ENCODE measurements at regions not wholly inside any gene's neighbourhood (a gene's known extent, or its start where the extent isn't known, plus 50 kb on each side); places are given as distances from the start of the nearest gene placed in this dataset.

DNA sequence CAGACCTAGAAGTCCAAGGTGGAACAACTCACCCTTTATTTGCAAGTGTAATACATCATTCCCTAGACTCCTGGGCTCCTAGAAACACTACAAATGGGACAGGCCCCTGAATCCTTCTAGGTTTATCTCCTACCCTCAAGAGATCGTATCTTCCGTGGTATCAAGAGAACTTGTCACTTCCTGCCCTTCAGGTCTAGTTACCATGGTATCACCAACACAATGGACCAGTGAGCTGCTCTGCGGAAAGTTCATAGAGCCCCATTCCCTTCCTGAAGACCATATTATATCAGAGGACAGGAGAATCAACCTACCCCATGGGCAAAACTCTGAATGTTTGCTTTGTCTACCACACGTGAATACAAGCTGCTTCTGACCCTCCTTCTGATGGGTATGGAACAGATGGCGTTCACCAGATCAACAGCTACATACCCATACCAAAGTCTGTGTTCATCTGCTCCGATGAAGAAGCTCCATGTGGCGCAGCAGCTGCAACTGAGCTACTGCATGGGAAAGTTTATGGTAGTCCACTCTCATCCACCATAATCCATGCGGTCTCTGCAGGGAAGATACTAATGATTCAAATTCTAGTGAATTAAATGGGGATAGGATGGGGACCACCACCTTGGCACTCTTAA, 84.6 kb upstream of the KLF13 start:
- Histone ChIP-seq H4K20me1 (ENCODE audit: insufficient read depth, low read length) (no peaks in the 10 kb centered on the region), H3K27me3 (ENCODE audit: insufficient read depth, low read length) (no peaks in the 10 kb centered on the region), H2AFZ (ENCODE audit: low read length) (no peak overlapping the region), H3F3A (ENCODE audit: insufficient read depth, low read length) (no peaks in the 10 kb centered on the region), H3K9ac (ENCODE audit: low read length) (no peak overlapping the region), H3K27ac (ENCODE audit: low read depth, low read length, poor library complexity, severe bottlenecking) (no peak overlapping the region), H3K4me1 (ENCODE audit: insufficient read depth, low read length, severe bottlenecking) (peaks cover 13% of the 10 kb centered on the region), H3K79me2 (ENCODE audit: insufficient read depth, low read length) (no peaks in the 10 kb centered on the region), H3K4me2 (ENCODE audit: low read length) (no peak overlapping the region), H3K4me3 (ENCODE audit: low read depth, low read length, poor library complexity, severe bottlenecking) (no peak overlapping the region), H3K9me2 (ENCODE audit: low read depth, low read length) (no peaks in the 10 kb centered on the region), H3K36me3 (ENCODE audit: insufficient read depth, low read length) (no peaks in the 10 kb centered on the region), H3K9me3 (ENCODE audit: low read length) (no peaks in the 10 kb centered on the region)
- no peak for TF ChIP-seq EZH2 (IDR thresholded peaks at IDR 0.05; ENCODE audit: borderline replicate concordance, low read length)
- TF ChIP-seq, protein P1, sequence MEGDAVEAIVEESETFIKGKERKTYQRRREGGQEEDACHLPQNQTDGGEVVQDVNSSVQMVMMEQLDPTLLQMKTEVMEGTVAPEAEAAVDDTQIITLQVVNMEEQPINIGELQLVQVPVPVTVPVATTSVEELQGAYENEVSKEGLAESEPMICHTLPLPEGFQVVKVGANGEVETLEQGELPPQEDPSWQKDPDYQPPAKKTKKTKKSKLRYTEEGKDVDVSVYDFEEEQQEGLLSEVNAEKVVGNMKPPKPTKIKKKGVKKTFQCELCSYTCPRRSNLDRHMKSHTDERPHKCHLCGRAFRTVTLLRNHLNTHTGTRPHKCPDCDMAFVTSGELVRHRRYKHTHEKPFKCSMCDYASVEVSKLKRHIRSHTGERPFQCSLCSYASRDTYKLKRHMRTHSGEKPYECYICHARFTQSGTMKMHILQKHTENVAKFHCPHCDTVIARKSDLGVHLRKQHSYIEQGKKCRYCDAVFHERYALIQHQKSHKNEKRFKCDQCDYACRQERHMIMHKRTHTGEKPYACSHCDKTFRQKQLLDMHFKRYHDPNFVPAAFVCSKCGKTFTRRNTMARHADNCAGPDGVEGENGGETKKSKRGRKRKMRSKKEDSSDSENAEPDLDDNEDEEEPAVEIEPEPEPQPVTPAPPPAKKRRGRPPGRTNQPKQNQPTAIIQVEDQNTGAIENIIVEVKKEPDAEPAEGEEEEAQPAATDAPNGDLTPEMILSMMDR (IDR thresholded peaks at IDR 0.05; ENCODE audit: low read length) = no peak

DNA sequence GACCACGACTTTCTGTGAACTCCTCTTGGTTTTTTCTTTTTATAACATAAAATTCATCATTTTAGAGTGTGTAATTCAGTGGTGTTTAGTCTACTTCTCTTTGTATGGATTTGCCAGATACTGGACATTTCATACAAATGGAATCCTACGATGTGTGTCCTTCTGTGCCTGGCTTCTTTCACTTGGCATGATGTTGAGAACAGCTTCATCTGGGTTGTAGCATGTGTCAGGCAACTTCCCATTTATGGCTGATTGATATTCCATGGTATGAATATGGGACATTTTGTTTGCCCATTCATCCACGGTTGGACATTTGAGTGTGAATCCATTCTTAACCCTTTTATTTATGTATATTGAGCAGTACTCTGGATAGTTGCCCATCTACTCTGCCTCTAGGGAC, 82.7 kb upstream of the KLF13 start:
- Histone ChIP-seq H3K9me3 (ENCODE audit: low read length) (no peaks in the 10 kb centered on the region), H3K9ac (ENCODE audit: low read length) (no peak overlapping the region), H3K36me3 (ENCODE audit: insufficient read depth, low read length) (no peaks in the 10 kb centered on the region), H3K27ac (ENCODE audit: low read depth, low read length, poor library complexity, severe bottlenecking) (no peak overlapping the region), H3K27me3 (ENCODE audit: insufficient read depth, low read length) (no peaks in the 10 kb centered on the region), H3K79me2 (ENCODE audit: insufficient read depth, low read length) (no peaks in the 10 kb centered on the region), H4K20me1 (ENCODE audit: insufficient read depth, low read length) (no peaks in the 10 kb centered on the region), H3K4me2 (ENCODE audit: low read length) (no peak overlapping the region), H3K4me1 (ENCODE audit: insufficient read depth, low read length, severe bottlenecking) (peaks cover 8% of the 10 kb centered on the region), H3K4me3 (ENCODE audit: low read depth, low read length, poor library complexity, severe bottlenecking) (no peak overlapping the region), H3F3A (ENCODE audit: insufficient read depth, low read length) (no peaks in the 10 kb centered on the region), H3K9me2 (ENCODE audit: low read depth, low read length) (no peaks in the 10 kb centered on the region), H2AFZ (ENCODE audit: low read length) (no peak overlapping the region)
- TF ChIP-seq EZH2 (IDR thresholded peaks at IDR 0.05; ENCODE audit: borderline replicate concordance, low read length) = no peak
- TF ChIP-seq, protein P1 (IDR thresholded peaks at IDR 0.05; ENCODE audit: low read length) = no peak

DNA sequence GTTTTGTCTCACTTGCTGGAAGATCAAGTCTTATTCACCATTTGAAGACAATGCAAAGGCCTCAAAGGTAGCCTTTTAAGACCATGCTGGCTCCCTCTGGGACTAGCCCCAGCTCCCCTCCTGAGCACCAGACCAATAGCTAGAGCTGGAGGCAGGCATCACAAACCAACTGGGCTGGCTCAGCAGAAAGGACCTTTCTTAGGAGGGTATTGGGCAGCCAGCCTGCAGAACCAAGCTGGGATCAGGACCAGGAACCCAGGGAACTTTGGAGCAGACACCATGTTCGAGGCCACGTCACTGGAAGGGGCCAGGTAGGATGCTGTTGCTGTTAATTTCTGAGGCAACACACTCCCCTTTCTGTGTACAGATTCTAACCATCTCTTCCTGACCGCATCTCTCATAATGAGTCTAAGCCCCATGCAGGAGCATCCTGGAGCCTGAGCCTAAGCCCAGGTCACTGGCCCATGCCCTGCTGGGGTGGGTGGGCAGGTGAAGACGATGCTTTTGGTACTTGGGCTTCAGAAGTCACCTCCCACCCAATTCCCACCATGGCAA, 81.4 kb upstream of the KLF13 start:
- H3K36me3 ChIP-seq (ENCODE audit: insufficient read depth, low read length) = no peaks in the 10 kb centered on the region
- H2AFZ ChIP-seq (ENCODE audit: low read length) = no peak overlapping the region
- H3K9ac ChIP-seq (ENCODE audit: low read length) = no peak overlapping the region
- H4K20me1 ChIP-seq (ENCODE audit: insufficient read depth, low read length) = no peaks in the 10 kb centered on the region
- no peak overlapping the region for H3K27ac ChIP-seq (ENCODE audit: low read depth, low read length, poor library complexity, severe bottlenecking)
- no peak overlapping the region for H3K4me3 ChIP-seq (ENCODE audit: low read depth, low read length, poor library complexity, severe bottlenecking)
- H3K27me3 ChIP-seq (ENCODE audit: insufficient read depth, low read length) = no peaks in the 10 kb centered on the region
- H3K9me3 ChIP-seq (ENCODE audit: low read length) = no peaks in the 10 kb centered on the region
- H3K4me1 ChIP-seq (ENCODE audit: insufficient read depth, low read length, severe bottlenecking) = no peaks in the 10 kb centered on the region
- no peaks in the 10 kb centered on the region for H3K79me2 ChIP-seq (ENCODE audit: insufficient read depth, low read length)
- TF ChIP-seq, protein P1 (IDR thresholded peaks at IDR 0.05; ENCODE audit: low read length) = no peak
- TF ChIP-seq EZH2 (IDR thresholded peaks at IDR 0.05; ENCODE audit: borderline replicate concordance, low read length) = no peak
- no peaks in the 10 kb centered on the region for H3K9me2 ChIP-seq (ENCODE audit: low read depth, low read length)
- no peaks in the 10 kb centered on the region for H3F3A ChIP-seq (ENCODE audit: insufficient read depth, low read length)
- no peak overlapping the region for H3K4me2 ChIP-seq (ENCODE audit: low read length)

All from OCI-LY1 (cell line).